ENCODE measurements at regions not wholly inside any gene's neighbourhood (a gene's known extent, or its start where the extent isn't known, plus 50 kb on each side); places are given as distances from the start of the nearest gene placed in this dataset.

DNA sequence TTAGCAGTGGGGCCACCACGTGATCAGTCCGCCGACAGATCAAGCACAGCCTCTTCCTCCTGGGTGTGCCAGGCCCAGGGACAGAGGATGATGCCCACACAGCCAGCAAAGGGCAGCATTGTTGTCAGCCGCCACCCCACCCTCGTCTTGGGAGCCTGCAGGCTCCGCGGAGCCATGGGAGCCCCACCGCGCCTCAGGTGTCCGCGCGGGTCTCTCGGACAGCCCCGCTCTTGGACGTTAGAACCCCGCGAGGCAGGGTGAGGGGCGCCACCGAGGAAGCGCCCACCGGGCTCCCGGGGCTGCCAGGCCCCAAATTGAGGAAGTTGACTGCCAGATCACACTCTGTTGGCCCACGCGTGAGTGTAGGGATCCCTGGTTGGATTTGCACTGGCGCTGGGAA lies 83.9 kb upstream of the MS4A8 start:
- TF ChIP-seq, protein P1, sequence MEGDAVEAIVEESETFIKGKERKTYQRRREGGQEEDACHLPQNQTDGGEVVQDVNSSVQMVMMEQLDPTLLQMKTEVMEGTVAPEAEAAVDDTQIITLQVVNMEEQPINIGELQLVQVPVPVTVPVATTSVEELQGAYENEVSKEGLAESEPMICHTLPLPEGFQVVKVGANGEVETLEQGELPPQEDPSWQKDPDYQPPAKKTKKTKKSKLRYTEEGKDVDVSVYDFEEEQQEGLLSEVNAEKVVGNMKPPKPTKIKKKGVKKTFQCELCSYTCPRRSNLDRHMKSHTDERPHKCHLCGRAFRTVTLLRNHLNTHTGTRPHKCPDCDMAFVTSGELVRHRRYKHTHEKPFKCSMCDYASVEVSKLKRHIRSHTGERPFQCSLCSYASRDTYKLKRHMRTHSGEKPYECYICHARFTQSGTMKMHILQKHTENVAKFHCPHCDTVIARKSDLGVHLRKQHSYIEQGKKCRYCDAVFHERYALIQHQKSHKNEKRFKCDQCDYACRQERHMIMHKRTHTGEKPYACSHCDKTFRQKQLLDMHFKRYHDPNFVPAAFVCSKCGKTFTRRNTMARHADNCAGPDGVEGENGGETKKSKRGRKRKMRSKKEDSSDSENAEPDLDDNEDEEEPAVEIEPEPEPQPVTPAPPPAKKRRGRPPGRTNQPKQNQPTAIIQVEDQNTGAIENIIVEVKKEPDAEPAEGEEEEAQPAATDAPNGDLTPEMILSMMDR (conservative IDR thresholded peaks at IDR 0.05), result no peak
- TF ChIP-seq EZH2 (IDR thresholded peaks at IDR 0.05; ENCODE audit: low read depth), result no peak
